ENCODE measurements at regions not wholly inside any gene's neighbourhood (a gene's known extent, or its start where the extent isn't known, plus 50 kb on each side); places are given as distances from the start of the nearest gene placed in this dataset.

GRCh38 chr4:152102436-152103000, 341.7 kb upstream of the GATB start:
- DNase-seq (ENCODE audit: extremely low spot score), result no peak
- POLR2A ChIA-PET, result no interaction called here
- CTCF ChIA-PET, result interaction anchor here (0.6 kb wide), 1 partner anchor 1314 kb away, joined by 4 read pairs; no protein-coding TSS in a partner anchor
- no peak for TF ChIP-seq FOXK2 (IDR thresholded peaks at IDR 0.05)
- TF ChIP-seq HDGF (IDR thresholded peaks at IDR 0.05; ENCODE audit: borderline replicate concordance), result no peak
- no peak for TF ChIP-seq L3MBTL2 (conservative IDR thresholded peaks at IDR 0.05)
- TF ChIP-seq ZNF384 (IDR thresholded peaks at IDR 0.05), result no peak
- no peak for TF ChIP-seq ELF4 (IDR thresholded peaks at IDR 0.05)
- no peak for TF ChIP-seq NFRKB (IDR thresholded peaks at IDR 0.05)
- TF ChIP-seq FOXA1 (IDR thresholded peaks at IDR 0.05), result no peak
- no peak for TF ChIP-seq BHLHE40 (IDR thresholded peaks at IDR 0.05; ENCODE audit: borderline replicate concordance)
- no peak for TF ChIP-seq ARNT (IDR thresholded peaks at IDR 0.05)
- no peak for TF ChIP-seq SUZ12 (IDR thresholded peaks at IDR 0.05)
- TF ChIP-seq FOXM1 (IDR thresholded peaks at IDR 0.05; ENCODE audit: borderline replicate concordance), result no peak
- no peak for TF ChIP-seq CTBP1 (IDR thresholded peaks at IDR 0.05; ENCODE audit: borderline replicate concordance)
- TF ChIP-seq SP1 (IDR thresholded peaks at IDR 0.05), result no peak

GRCh38 chr4:152101556-152102435, 341.0 kb upstream of the GATB start:
- DNase-seq (ENCODE audit: extremely low spot score), result no peak
- CTCF ChIA-PET, result interaction anchor here (0.6 kb wide), 1 partner anchor 1313 kb away, joined by 4 read pairs; no protein-coding TSS in a partner anchor
- POLR2A ChIA-PET, result no interaction called here
- no peak for TF ChIP-seq LEF1 (IDR thresholded peaks at IDR 0.05; ENCODE audit: borderline replicate concordance)
- no peak for TF ChIP-seq FOXA1 (IDR thresholded peaks at IDR 0.05)
- no peak for TF ChIP-seq CTBP1 (IDR thresholded peaks at IDR 0.05; ENCODE audit: borderline replicate concordance)
- TF ChIP-seq BHLHE40 (IDR thresholded peaks at IDR 0.05; ENCODE audit: borderline replicate concordance), result no peak
- no peak for TF ChIP-seq TARDBP (IDR thresholded peaks at IDR 0.05)
- no peak for TF ChIP-seq SUZ12 (IDR thresholded peaks at IDR 0.05)
- no peak for TF ChIP-seq HDGF (IDR thresholded peaks at IDR 0.05; ENCODE audit: borderline replicate concordance)
- no peak for TF ChIP-seq PKNOX1 (IDR thresholded peaks at IDR 0.05)
- TF ChIP-seq ARNT (IDR thresholded peaks at IDR 0.05), result no peak
- TF ChIP-seq NFRKB (IDR thresholded peaks at IDR 0.05), result no peak
- no peak for TF ChIP-seq FOXM1 (IDR thresholded peaks at IDR 0.05; ENCODE audit: borderline replicate concordance)
- TF ChIP-seq FOXK2 (IDR thresholded peaks at IDR 0.05), result no peak
- no peak for TF ChIP-seq ELF4 (IDR thresholded peaks at IDR 0.05)
- no peak for TF ChIP-seq L3MBTL2 (conservative IDR thresholded peaks at IDR 0.05)
- TF ChIP-seq SP1 (IDR thresholded peaks at IDR 0.05), result no peak
- no peak for TF ChIP-seq ZNF384 (IDR thresholded peaks at IDR 0.05)

- TF ChIP-seq PKNOX1 (IDR thresholded peaks at IDR 0.05) (no peak), HDGF (IDR thresholded peaks at IDR 0.05; ENCODE audit: borderline replicate concordance) (no peak), ARNT (IDR thresholded peaks at IDR 0.05) (no peak), SP1 (IDR thresholded peaks at IDR 0.05) (no peak), NFRKB (IDR thresholded peaks at IDR 0.05) (no peak), BHLHE40 (IDR thresholded peaks at IDR 0.05; ENCODE audit: borderline replicate concordance) (no peak), FOXA1 (IDR thresholded peaks at IDR 0.05) (no peak), CTBP1 (IDR thresholded peaks at IDR 0.05; ENCODE audit: borderline replicate concordance) (no peak), FOXM1 (IDR thresholded peaks at IDR 0.05; ENCODE audit: borderline replicate concordance) (no peak), ELF4 (IDR thresholded peaks at IDR 0.05) (no peak), FOXK2 (IDR thresholded peaks at IDR 0.05) (no peak), SUZ12 (IDR thresholded peaks at IDR 0.05) (no peak), TARDBP (IDR thresholded peaks at IDR 0.05) (no peak), ZNF384 (IDR thresholded peaks at IDR 0.05) (no peak), L3MBTL2 (conservative IDR thresholded peaks at IDR 0.05) (no peak), LEF1 (IDR thresholded peaks at IDR 0.05; ENCODE audit: borderline replicate concordance) (no peak)
- no peak for DNase-seq (ENCODE audit: extremely low spot score)
- CTCF ChIA-PET, result no interaction called here
- POLR2A ChIA-PET, result no interaction called here
Observed at GRCh38 chr4:152100379-152101201, 339.8 kb upstream of the GATB start.

- no peak for DNase-seq (ENCODE audit: extremely low spot score)
- TF ChIP-seq FOXK2 (IDR thresholded peaks at IDR 0.05), result no peak
- no peak for TF ChIP-seq NFRKB (IDR thresholded peaks at IDR 0.05)
- no peak for TF ChIP-seq L3MBTL2 (conservative IDR thresholded peaks at IDR 0.05)
- no peak for TF ChIP-seq SP1 (IDR thresholded peaks at IDR 0.05)
- no peak for TF ChIP-seq ZNF384 (IDR thresholded peaks at IDR 0.05)
- no peak for TF ChIP-seq TARDBP (IDR thresholded peaks at IDR 0.05)
- no peak for TF ChIP-seq BHLHE40 (IDR thresholded peaks at IDR 0.05; ENCODE audit: borderline replicate concordance)
- no peak for TF ChIP-seq ARNT (IDR thresholded peaks at IDR 0.05)
- TF ChIP-seq FOXA1 (IDR thresholded peaks at IDR 0.05), result no peak
- no peak for TF ChIP-seq PKNOX1 (IDR thresholded peaks at IDR 0.05)
- TF ChIP-seq FOXM1 (IDR thresholded peaks at IDR 0.05; ENCODE audit: borderline replicate concordance), result no peak
- no peak for TF ChIP-seq CTBP1 (IDR thresholded peaks at IDR 0.05; ENCODE audit: borderline replicate concordance)
- no peak for TF ChIP-seq LEF1 (IDR thresholded peaks at IDR 0.05; ENCODE audit: borderline replicate concordance)
- no peak for TF ChIP-seq HDGF (IDR thresholded peaks at IDR 0.05; ENCODE audit: borderline replicate concordance)
- no peak for TF ChIP-seq ELF4 (IDR thresholded peaks at IDR 0.05)
- TF ChIP-seq SUZ12 (IDR thresholded peaks at IDR 0.05), result no peak
- ChIA-PET CTCF (no interaction called here), POLR2A (no interaction called here)
Observed at GRCh38 chr4:152099981-152100378, 339.2 kb upstream of the GATB start.
